Left lobe of liver (tissue), 2 donors: ENCODE measurements at regions not wholly inside any gene's neighbourhood (a gene's known extent, or its start where the extent isn't known, plus 50 kb on each side); places are given as distances from the start of the nearest gene placed in this dataset.
A peak's percentile ranks its signal among the peaks of the same experiment; 100 is the strongest.
"Not testable (repeated sequence)": the region's sequence is repeated elsewhere in the genome, so short reads cannot be mapped to it uniquely, and the experiment has no call there.

Source experiments
- ATAC-seq: fragments of 200-7000 bp; cut with Tn5 transposase; one replicate; pipeline ENCODE4 v1.9.1; 2020; ENCODE audit warnings: mild to moderate bottlenecking, moderate library complexity
- DNase-seq: peaks from one replicate; pipeline ENCODE4 v3.0.0-alpha.2; 2020; ENCODE audit warnings: low spot score
- donor health status: DM: no; HTN: no; CAD: no; lungs with moderate emphysema.
- donor health status: DM: no; HTN: yes; CAD: no.

GRCh38 chr1:82153272-82153629, 352.5 kb downstream of the ADGRL2 start:
- no peak for ATAC-seq

GRCh38 chr1:82152356-82153271, 351.9 kb downstream of the ADGRL2 start:
- ATAC-seq (peak; percentile 52), DNase-seq (no peak)

More at GRCh38 chr1:82153272-82153629, 352.5 kb downstream of the ADGRL2 start:
- no peak for DNase-seq

DNA sequence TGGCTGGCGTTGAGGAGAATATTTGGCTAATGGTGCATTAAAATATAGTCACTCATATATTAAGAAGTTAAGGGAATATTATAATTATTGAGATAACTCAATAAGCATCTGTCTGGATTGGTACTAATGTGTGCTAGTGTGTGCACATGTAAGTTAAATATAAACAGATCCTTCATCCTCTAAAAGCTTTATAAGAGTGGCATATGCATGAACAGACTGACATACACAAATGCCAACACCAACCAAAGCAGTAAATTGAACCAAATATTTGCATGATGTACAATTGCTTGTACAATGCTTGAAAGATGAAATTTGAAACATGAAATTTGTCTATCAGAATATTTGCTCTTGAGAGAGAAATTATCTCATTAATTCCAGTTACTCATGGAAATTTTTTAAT, 344.9 kb downstream of the ADGRL2 start:
- ATAC-seq: no peak
- no peak for DNase-seq

DNA sequence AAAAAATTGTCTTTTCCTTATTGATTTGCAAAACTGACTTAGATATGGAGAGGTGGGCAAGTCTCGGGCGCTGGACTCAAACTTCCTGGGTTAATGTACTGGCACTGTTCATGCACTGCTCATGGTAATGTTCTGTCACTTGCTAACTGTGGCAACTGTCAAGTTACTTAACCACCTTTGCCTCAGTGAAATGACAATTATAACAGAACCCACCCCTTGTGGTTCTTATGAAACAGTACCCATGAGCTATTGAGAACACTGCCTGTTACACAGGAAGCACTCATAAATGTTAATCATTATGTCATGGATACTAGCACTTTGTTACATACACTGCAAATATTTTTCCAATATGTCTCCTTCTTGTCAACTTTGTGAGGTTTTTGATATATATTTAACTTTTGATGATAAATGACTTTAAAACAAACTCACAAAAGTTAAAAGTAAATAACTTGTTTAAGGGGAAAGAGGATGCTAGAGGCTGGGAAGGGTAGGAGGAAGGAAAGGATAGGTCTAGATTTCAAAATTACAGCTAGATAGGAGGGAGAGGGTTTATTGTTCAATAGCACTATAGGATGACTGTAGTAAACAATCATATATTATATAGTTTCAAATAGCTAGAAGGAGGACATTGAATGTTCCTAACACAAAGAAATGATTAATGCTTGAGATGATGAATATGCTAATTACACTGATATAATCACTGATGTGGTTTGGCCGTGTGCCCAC, 342.5 kb downstream of the ADGRL2 start:
- ATAC-seq (no peak), DNase-seq (no peak)

DNA sequence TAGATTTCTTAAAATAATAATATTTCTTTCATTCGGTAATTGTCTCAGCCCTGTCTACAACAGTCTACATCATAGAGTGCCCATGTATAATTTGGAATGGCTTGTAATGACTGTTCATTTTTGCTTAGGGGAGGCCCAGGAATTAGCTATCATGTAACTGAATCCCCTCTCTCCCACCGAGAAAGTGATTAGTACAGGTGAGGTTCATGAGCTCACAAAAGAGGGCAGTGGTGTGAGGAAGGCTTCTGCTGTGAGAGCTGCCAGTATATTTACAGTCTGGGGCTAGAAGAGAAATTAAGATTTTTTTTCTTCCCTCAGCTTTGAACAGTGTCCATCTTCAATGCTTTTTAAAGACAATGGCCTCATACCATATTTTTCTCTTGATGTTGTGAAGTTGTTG, 340.7 kb downstream of the ADGRL2 start:
- no peak for DNase-seq
- no peak for ATAC-seq

- no peak for DNase-seq
- no peak for ATAC-seq
Observed at GRCh38 chr1:82139751-82140468, 339.2 kb downstream of the ADGRL2 start.

- ATAC-seq: not testable (repeated sequence)
Observed at GRCh38 chr1:82136351-82136750, 335.6 kb downstream of the ADGRL2 start.

GRCh38 chr1:82125866-82126265, 325.1 kb downstream of the ADGRL2 start:
- DNase-seq: no peak
- ATAC-seq: no peak

More at GRCh38 chr1:82136351-82136750, 335.6 kb downstream of the ADGRL2 start:
- DNase-seq: not testable (repeated sequence)

- ATAC-seq (no peak), DNase-seq (no peak)
Observed at GRCh38 chr1:82125119-82125518, 324.4 kb downstream of the ADGRL2 start.

GRCh38 chr1:82121421-82121820, 320.7 kb downstream of the ADGRL2 start:
- DNase-seq (no peak), ATAC-seq (no peak)

- ATAC-seq: no peak
- no peak for DNase-seq
Observed at GRCh38 chr1:82116105-82116504, 315.4 kb downstream of the ADGRL2 start.

DNA sequence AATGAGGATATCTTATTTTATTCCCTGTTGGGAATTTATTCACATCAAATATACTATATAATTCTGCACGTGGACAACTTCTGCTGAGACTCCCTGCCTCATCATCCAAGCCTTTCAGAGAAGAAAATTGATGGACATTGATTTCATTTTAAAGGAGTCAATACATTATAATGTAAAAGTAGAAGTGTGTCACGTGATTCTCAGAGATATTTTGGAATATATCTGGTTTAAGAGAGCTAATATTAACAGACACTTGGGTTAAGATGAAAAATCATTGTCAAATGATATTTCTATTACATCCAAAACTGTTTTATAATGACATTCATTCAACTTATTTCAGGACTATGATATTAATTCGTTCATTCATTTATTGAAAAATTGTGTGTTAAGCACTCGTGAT, 314.2 kb downstream of the ADGRL2 start:
- no peak for DNase-seq
- no peak for ATAC-seq

DNA sequence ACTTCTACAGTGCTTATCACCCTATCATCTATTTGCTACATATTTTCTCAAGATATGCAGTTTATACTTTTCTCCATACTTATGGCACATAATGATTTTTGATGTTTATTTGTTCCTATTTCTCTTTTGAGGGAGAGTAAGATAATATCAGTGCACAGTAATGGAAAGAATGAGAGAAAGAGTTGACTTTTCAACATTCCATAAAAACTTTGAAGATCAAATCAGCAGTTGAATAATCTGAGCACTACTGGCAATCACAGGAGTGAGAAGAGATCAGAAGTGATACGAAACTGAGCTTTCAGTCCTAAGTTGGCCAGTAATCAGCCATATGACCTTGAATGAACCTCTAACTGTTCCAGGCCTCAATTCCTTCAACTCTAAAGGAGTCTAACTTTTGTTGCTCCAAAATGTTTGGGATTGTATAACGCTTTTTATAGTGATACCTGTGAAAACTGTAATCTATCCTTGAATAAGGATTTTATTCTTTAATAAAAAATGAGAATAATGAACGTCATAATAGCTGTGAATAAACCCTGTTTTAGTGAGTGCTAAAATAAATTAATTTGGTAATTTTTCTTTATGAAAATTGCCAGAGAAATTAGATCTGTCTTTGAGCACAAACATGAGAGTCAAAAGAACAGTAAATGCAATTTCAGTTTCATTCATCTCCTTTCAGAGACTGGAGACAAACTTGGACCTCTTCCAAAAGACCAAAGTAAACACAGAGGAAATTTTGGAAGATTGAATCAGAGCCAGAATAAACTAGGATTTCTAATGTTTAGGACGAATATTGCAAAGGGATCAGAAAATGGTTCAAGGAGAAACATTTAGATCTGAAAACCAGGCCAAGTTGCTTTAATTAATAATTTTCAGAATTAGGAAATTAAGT, 309.9 kb downstream of the ADGRL2 start:
- DNase-seq (no peak), ATAC-seq (peak; percentile 68)

DNA sequence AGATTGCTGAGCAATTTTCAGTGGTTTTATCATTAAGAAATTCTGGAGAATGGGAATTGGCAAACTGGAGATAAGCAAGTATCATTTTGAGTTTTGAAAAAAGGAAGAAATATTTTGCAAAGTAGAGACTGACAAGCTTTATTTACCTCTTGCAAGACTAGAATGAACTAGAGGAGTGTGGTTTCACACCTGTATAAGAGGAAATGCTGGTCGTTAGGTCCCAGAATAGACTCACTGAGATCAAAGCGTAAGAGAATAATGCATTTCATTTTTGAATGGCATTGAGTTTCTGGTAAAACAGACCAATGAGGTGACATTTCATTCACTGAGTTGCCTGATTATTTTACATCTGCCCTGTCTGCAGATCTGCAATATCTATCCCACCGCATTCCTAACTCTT, 308.1 kb downstream of the ADGRL2 start:
- ATAC-seq (no peak), DNase-seq (no peak)

GRCh38 chr1:82106672-82107071, 305.9 kb downstream of the ADGRL2 start:
- no peak for ATAC-seq
- DNase-seq: no peak

GRCh38 chr1:82099170-82099569, 298.4 kb downstream of the ADGRL2 start:
- ATAC-seq (peak; percentile 81), DNase-seq (no peak)

GRCh38 chr1:82094136-82094535, 293.4 kb downstream of the ADGRL2 start:
- peak; percentile 53 for ATAC-seq
- DNase-seq: no peak

GRCh38 chr1:82091729-82092128, 291.0 kb downstream of the ADGRL2 start:
- ATAC-seq: no peak

DNA sequence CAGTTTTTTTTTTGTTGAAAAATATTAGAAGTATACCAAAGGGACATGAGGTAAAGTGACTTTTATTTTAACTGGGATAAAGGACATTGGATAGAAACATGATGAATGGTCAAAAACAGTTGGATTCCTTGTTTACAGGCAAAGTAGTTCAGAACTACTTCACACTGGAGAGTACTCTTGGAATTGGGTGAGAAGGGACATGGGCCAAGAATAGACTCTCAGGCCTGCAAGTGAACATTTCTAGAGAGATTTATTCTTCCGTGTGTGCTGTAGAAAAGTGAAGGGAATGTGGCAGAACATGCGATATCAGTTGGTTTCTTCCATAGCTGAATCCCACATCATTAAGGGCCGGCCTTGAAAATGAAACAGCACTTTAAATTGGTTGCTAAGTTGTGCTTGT, 290.5 kb downstream of the ADGRL2 start:
- ATAC-seq: no peak
- DNase-seq: no peak

More at GRCh38 chr1:82091729-82092128, 291.0 kb downstream of the ADGRL2 start:
- DNase-seq: no peak

DNA sequence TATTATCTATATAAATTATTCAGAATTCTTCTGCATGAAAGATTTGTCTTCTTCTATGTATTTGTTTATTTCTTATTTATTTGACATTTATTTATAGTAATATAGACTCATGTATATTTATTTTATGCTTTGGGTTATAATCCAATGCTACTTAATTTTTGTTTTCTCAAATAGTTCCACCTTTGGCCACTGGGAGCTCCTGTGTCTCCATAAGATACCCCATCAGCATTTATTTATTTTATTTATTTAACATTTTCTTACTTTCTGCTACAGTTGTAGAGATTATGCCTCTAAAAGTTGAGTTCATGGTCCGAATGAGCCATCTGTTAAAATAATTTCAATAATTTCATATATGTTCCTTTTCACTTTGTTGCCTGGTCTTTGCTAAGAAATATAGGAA, 289.4 kb downstream of the ADGRL2 start:
- DNase-seq: no peak
- peak; percentile 36 for ATAC-seq
